HEK293 (cell line): ENCODE measurements at regions not wholly inside any gene's neighbourhood (a gene's known extent, or its start where the extent isn't known, plus 50 kb on each side); places are given as distances from the start of the nearest gene placed in this dataset.

ENCODE experiments used
- BCL11A ChIP-seq: fragments of 450-650 bp; formaldehyde crosslinking; IDR thresholded peaks from 2 replicates; pipeline ENCODE4 v1.5.1; 2016; ENCODE audit warnings: low read depth, missing biosample characterization, missing genetic modification characterization
- CTCF ChIP-seq: fragments of 450-650 bp; formaldehyde crosslinking; IDR thresholded peaks from 2 replicates; pipeline ENCODE4 v1.5.1; 2016; ENCODE audit warnings: missing biosample characterization, missing genetic modification characterization
- SP2 ChIP-seq: fragments of 450-650 bp; formaldehyde crosslinking; IDR thresholded peaks from 2 replicates; pipeline ENCODE4 v1.5.1; 2016; ENCODE audit warnings: missing biosample characterization, missing genetic modification characterization
- TF ChIP-seq, protein P1 (sequence below): fragments of 450-650 bp; formaldehyde crosslinking; IDR thresholded peaks from 2 replicates; pipeline ENCODE4 v1.5.1; 2017; ENCODE audit warnings: missing biosample characterization, missing genetic modification characterization

- TF ChIP-seq CTCF (tag by site-specific recombination) (no peak), SP2 (tag by site-specific recombination) (no peak), BCL11A (no peak)
- TF ChIP-seq, protein P1, sequence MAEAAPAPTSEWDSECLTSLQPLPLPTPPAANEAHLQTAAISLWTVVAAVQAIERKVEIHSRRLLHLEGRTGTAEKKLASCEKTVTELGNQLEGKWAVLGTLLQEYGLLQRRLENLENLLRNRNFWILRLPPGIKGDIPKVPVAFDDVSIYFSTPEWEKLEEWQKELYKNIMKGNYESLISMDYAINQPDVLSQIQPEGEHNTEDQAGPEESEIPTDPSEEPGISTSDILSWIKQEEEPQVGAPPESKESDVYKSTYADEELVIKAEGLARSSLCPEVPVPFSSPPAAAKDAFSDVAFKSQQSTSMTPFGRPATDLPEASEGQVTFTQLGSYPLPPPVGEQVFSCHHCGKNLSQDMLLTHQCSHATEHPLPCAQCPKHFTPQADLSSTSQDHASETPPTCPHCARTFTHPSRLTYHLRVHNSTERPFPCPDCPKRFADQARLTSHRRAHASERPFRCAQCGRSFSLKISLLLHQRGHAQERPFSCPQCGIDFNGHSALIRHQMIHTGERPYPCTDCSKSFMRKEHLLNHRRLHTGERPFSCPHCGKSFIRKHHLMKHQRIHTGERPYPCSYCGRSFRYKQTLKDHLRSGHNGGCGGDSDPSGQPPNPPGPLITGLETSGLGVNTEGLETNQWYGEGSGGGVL = no peak
These were observed 123.8 kb upstream of the CCDC179 start for GRCh38 chr11:22984045-22984444.
